Testis (tissue), 2 donors: ENCODE measurements at regions not wholly inside any gene's neighbourhood (a gene's known extent, or its start where the extent isn't known, plus 50 kb on each side); places are given as distances from the start of the nearest gene placed in this dataset.

Experiments used
- DNase-seq: peaks from one replicate; pipeline ENCODE4 v3.0.0-alpha.2; 2019
- H3K27ac ChIP-seq, 2 donors: fragments of 200-600 bp; sonication (generic); one replicate each; pipeline ENCODE4 v1.5.1; 2019
- H3K27me3 ChIP-seq: fragments of 200-600 bp; sonication (generic); one replicate; pipeline ENCODE4 v1.5.1; 2019
- H3K36me3 ChIP-seq: fragments of 200-600 bp; sonication (generic); one replicate; pipeline ENCODE4 v1.5.1; 2017; ENCODE audit warnings: low read depth; ENCODE audit errors: missing control alignments
- H3K4me1 ChIP-seq: fragments of 200-600 bp; sonication (generic); one replicate; pipeline ENCODE4 v1.5.1; 2019
- H3K4me3 ChIP-seq, 2 donors: fragments of 200-600 bp; sonication (generic); one replicate each; pipeline ENCODE4 v1.5.1; 2017 to 2019
- H3K9me3 ChIP-seq: fragments of 200-600 bp; sonication (generic); one replicate; pipeline ENCODE4 v1.5.1; 2017
- POLR2A ChIP-seq: fragments of 450-650 bp; IDR thresholded peaks from one replicate; pipeline ENCODE4 v1.6.1; 2017; ENCODE audit warnings: antibody characterized with exemption, mild to moderate bottlenecking, moderate library complexity
- WGBS, 2 donors: methylation state at CpG; one replicate each; pipeline ENCODE4 v1.1.5; 2018; 5-methylcytosine and 5-hydroxymethylcytosine counted together
- intact Hi-C: fragments of 100-400 bp; cut with DNase I; formaldehyde crosslinking; loops from one replicate; pipeline ENCODE4 v1.15.1; 2023; ENCODE audit warnings: low total_unique reads
- TF ChIP-seq, protein P1 (sequence below), 3 experiments: fragments of 450-650 bp in 2 of 3; fragments of 200-600 bp in 1 of 3; sonication (generic) in 1 of 3; IDR thresholded peaks; one replicate each; pipeline ENCODE4 v1.5.1; 2016 to 2019; ENCODE audit warnings: antibody characterized with exemption in 3 of 3, mild to moderate bottlenecking in 2 of 3, moderate library complexity in 1 of 3

DNA sequence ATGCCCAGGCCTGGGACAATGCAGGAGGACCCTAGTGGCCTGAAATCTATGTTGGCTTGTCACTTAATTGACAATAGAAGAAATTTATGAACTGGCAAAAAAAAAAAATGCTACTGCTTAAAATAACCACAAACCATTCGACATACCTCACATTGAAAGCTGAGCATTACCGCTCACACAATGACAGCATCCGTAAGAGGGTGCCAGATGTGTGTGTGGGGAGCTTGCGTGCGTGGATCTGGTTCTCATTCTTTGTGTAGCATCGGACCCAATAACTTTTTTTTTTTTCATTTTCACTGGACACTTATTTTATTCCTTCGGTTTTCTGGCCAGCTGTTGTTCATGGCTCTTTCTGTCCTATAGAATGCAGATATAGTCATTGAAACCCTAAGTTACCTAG, 216.7 kb downstream of the VRK1 start:
- H3K4me3 ChIP-seq, result no peak overlapping the region
- intact Hi-C loops, result no loop called here
- no peaks in the 10 kb centered on the region for H3K9me3 ChIP-seq
- no peaks in the 10 kb centered on the region for H3K36me3 ChIP-seq
- WGBS, 2 donors, result 79 to 90% methylated on average over 7 of the region's 7 CpGs
- H3K27ac ChIP-seq, result no peak overlapping the region
- H3K27me3 ChIP-seq, result no peaks in the 10 kb centered on the region
- DNase-seq, result no peak
- peaks cover 4% of the 10 kb centered on the region for H3K4me1 ChIP-seq
- TF ChIP-seq POLR2A, result no peak
- TF ChIP-seq, protein P1, sequence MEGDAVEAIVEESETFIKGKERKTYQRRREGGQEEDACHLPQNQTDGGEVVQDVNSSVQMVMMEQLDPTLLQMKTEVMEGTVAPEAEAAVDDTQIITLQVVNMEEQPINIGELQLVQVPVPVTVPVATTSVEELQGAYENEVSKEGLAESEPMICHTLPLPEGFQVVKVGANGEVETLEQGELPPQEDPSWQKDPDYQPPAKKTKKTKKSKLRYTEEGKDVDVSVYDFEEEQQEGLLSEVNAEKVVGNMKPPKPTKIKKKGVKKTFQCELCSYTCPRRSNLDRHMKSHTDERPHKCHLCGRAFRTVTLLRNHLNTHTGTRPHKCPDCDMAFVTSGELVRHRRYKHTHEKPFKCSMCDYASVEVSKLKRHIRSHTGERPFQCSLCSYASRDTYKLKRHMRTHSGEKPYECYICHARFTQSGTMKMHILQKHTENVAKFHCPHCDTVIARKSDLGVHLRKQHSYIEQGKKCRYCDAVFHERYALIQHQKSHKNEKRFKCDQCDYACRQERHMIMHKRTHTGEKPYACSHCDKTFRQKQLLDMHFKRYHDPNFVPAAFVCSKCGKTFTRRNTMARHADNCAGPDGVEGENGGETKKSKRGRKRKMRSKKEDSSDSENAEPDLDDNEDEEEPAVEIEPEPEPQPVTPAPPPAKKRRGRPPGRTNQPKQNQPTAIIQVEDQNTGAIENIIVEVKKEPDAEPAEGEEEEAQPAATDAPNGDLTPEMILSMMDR (IDR thresholded peaks at IDR 0.05), result no peak

DNA sequence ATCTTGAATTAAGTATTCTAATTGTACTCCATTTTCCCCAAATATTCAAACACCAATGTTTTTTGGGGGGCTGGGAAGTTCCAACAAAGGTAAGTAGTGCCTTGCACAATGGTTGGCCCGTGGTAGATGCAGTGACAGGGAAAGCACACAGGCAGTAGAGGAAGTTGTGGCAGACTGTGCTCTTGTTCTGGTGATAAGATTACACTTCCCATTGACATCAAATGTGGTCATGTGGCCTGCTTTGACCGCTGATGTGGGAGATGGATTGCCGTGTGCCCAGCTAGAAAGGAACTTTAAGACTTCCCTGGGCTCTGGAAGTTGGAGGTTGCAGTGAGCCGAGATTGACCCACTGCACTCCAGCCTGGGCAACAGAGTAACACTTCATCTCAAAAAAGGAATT, 223.8 kb downstream of the VRK1 start:
- peak; percentile 46 for DNase-seq
- TF ChIP-seq, protein P1 (IDR thresholded peaks at IDR 0.05), result no peak
- Histone ChIP-seq H3K36me3 (no peaks in the 10 kb centered on the region), H3K4me1 (no peaks in the 10 kb centered on the region), H3K4me3 (no peak overlapping the region), H3K27ac (no peak overlapping the region), H3K9me3 (no peaks in the 10 kb centered on the region), H3K27me3 (no peaks in the 10 kb centered on the region)
- 50 to 72% methylated on average over 4 of the region's 4 CpGs for WGBS, 2 donors
- intact Hi-C loops, result no loop called here

DNA sequence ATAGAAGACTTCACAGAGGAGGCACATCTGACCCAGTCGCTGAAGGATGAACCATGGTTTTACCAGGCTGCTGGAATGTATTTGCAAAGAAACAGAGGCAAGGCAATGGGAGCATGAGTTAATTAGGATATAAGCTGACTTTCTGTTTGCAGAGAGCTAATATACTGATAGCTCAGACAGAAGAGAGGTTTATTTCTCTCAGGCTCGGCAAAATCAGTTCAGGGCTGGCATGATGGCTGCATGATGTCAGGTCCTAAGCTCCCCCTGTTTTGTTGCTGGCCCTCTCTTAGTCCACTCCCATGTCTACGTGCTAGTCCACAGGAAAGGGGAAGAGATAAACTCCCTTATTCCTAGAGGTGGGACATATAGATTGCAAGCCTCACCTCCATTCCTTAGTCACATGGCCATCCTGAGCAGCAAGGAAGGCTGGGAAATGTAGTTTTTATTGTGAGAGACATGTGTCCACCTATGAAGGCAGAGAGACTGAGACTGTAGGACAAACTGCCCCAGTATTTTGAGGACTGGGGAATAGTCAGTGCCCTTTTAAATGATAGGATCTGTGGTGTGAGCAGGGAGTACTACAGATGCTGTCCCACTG, 224.5 kb downstream of the VRK1 start:
- no peak overlapping the region for H3K27ac ChIP-seq
- H3K4me3 ChIP-seq, result no peak overlapping the region
- no peaks in the 10 kb centered on the region for H3K9me3 ChIP-seq
- WGBS, 2 donors, result 64% methylated on average over 3 of the region's 3 CpGs
- DNase-seq, result no peak
- no peaks in the 10 kb centered on the region for H3K27me3 ChIP-seq
- H3K36me3 ChIP-seq, result no peaks in the 10 kb centered on the region
- intact Hi-C loops, result no loop called here
- H3K4me1 ChIP-seq, result no peaks in the 10 kb centered on the region
- TF ChIP-seq POLR2A, result no peak

DNA sequence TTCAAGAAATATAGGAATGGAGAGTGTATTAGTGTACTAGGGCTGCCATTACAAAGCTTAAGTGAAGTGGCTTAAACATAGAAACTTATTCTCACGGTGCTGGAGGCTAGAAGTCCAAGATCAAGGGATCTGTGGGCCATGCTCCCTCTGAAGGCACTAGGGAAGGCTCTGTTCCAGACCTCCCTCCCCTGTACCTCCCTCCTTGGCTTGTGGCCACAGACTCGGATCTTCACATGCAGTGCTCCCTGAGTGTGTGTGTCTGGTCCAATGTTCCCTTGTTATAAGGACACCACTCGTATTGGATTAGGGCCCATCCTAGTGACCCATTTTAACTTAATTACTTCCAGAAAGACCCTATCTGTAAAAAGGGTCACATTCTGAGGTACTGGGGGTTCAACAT, 225.6 kb downstream of the VRK1 start:
- no peaks in the 10 kb centered on the region for H3K4me1 ChIP-seq
- WGBS, 2 donors, result 41 to 50% methylated on average over 3 of the region's 3 CpGs
- H3K36me3 ChIP-seq, result no peaks in the 10 kb centered on the region
- intact Hi-C loops, result no loop called here
- no peak for DNase-seq
- no peak for TF ChIP-seq POLR2A
- TF ChIP-seq, protein P1 (IDR thresholded peaks at IDR 0.05), result no peak
- no peaks in the 10 kb centered on the region for H3K9me3 ChIP-seq
- no peak overlapping the region for H3K4me3 ChIP-seq
- H3K27ac ChIP-seq, result no peak overlapping the region
- no peaks in the 10 kb centered on the region for H3K27me3 ChIP-seq

DNA sequence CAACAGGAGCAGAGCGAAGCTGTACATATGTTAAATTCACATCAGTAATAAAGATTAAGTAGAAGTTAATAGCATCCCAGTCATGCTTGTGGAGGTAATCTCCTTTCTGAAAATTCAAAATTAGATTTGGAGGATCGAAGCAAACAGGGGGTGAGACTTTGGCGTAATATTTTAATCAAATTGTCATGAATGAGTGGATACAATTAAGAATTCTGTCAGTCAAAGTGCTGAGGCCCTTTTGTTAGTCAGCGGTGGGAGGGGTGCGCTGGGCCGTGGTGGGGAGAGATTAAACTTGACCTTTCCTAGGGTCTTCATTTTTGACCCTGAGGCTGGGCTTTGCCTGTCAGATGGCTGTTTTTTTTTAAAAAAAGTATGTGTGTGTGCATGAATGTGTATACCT, 226.7 kb downstream of the VRK1 start:
- intact Hi-C loops, result no loop called here
- Histone ChIP-seq H3K27ac (no peak overlapping the region), H3K4me1 (no peaks in the 10 kb centered on the region), H3K4me3 (no peak overlapping the region), H3K36me3 (no peaks in the 10 kb centered on the region), H3K9me3 (no peaks in the 10 kb centered on the region), H3K27me3 (no peaks in the 10 kb centered on the region)
- TF ChIP-seq, protein P1 (IDR thresholded peaks at IDR 0.05), result no peak
- TF ChIP-seq POLR2A, result no peak
- 66 to 79% methylated on average over 6 of the region's 6 CpGs for WGBS, 2 donors
- DNase-seq, result no peak
